WTC11 (cell line): ENCODE measurements at regions not wholly inside any gene's neighbourhood (a gene's known extent, or its start where the extent isn't known, plus 50 kb on each side); places are given as distances from the start of the nearest gene placed in this dataset.

ENCODE experiments used
- ATAC-seq: fragments of 200-7000 bp; cut with Tn5 transposase; 2 replicates; pipeline ENCODE4 v1.10.0; 2021; ENCODE audit warnings: mild to moderate bottlenecking, moderate library complexity
- CTCF ChIA-PET: fragments of 300-600 bp; sonication (Branson Sonifier 250); formaldehyde crosslinking; loops from one replicate; lab custom pipeline; 2021; ENCODE audit warnings: antibody characterized with exemption; lab: Charles Lee
- POLR2A ChIA-PET: fragments of 350-600 bp; sonication (Branson Sonifier 250); formaldehyde crosslinking; loops from one replicate; lab custom pipeline; 2021; ENCODE audit warnings: antibody characterized with exemption; lab: Charles Lee
- DNase-seq: peaks from one replicate; pipeline ENCODE4 v3.0.0; 2021; ENCODE audit warnings: low spot score
- H3K27ac Mint-ChIP-seq: 2 replicates; pipeline ENCODE4 v1.8.0; 2021; ENCODE audit warnings: mixed read lengths
- H3K27me3 Mint-ChIP-seq: 2 replicates; pipeline ENCODE4 v1.8.0; 2021; ENCODE audit warnings: low read depth, mild to moderate bottlenecking, moderate library complexity, mixed read lengths
- H3K36me3 Mint-ChIP-seq: 2 replicates; pipeline ENCODE4 v1.8.0; 2021; ENCODE audit warnings: mixed read lengths
- H3K4me1 Mint-ChIP-seq: 2 replicates; pipeline ENCODE4 v1.8.0; 2022; ENCODE audit warnings: mixed read lengths
- H3K4me3 Mint-ChIP-seq: 2 replicates; pipeline ENCODE4 v1.8.0; 2021; ENCODE audit warnings: mild to moderate bottlenecking, moderate library complexity, mixed read lengths
- H3K9me3 Mint-ChIP-seq: 2 replicates; pipeline ENCODE4 v1.8.0; 2021; ENCODE audit warnings: mixed read lengths
- AR ChIP-seq: fragments of 250-450 bp; sonication (Bioruptor Pico); IDR thresholded peaks from 2 replicates; pipeline ENCODE4 v1.9.0; 2021; ENCODE audit warnings: mild to moderate bottlenecking
- ARID4B ChIP-seq: sonication (generic); formaldehyde crosslinking; IDR thresholded peaks from 2 replicates; pipeline ENCODE4 v1.8.0; 2023; ENCODE audit warnings: missing genetic modification reagents, mild to moderate bottlenecking, borderline replicate concordance
- ATF2 ChIP-seq: sonication (generic); formaldehyde crosslinking; IDR thresholded peaks from 2 replicates; pipeline ENCODE4 v1.8.1; 2022; ENCODE audit warnings: low read depth, missing genetic modification reagents, borderline replicate concordance
- ATF6 ChIP-seq: sonication (generic); formaldehyde crosslinking; IDR thresholded peaks from 2 replicates; pipeline ENCODE4 v1.8.1; 2023; ENCODE audit warnings: mild to moderate bottlenecking, missing genetic modification reagents
- CREM ChIP-seq: sonication (generic); formaldehyde crosslinking; IDR thresholded peaks from 2 replicates; pipeline ENCODE4 v1.8.1; 2022; ENCODE audit warnings: mild to moderate bottlenecking, missing genetic modification reagents, moderate library complexity
- E2F4 ChIP-seq: sonication (generic); formaldehyde crosslinking; IDR thresholded peaks from 2 replicates; pipeline ENCODE4 v1.8.1; 2022; ENCODE audit warnings: low read depth, mild to moderate bottlenecking, moderate library complexity, missing genetic modification reagents, borderline replicate concordance
- ETV6 ChIP-seq: sonication (generic); formaldehyde crosslinking; IDR thresholded peaks from 2 replicates; pipeline ENCODE4 v1.8.1; 2022; ENCODE audit warnings: mild to moderate bottlenecking, missing genetic modification reagents
- MAX ChIP-seq: sonication (generic); formaldehyde crosslinking; IDR thresholded peaks from 2 replicates; pipeline ENCODE4 v1.8.0; 2022; ENCODE audit warnings: mild to moderate bottlenecking, missing genetic modification reagents
- NR3C1 ChIP-seq: sonication (generic); formaldehyde crosslinking; conservative IDR thresholded peaks from 2 replicates; pipeline ENCODE4 v1.8.1; 2023; ENCODE audit warnings: low read depth, mild to moderate bottlenecking, missing genetic modification reagents
- PRDM15 ChIP-seq: sonication (generic); formaldehyde crosslinking; IDR thresholded peaks from 2 replicates; pipeline ENCODE4 v1.8.0; 2022; ENCODE audit warnings: missing genetic modification reagents
- ZBTB43 ChIP-seq: sonication (generic); formaldehyde crosslinking; IDR thresholded peaks from 2 replicates; pipeline ENCODE4 v1.8.1; 2023; ENCODE audit warnings: mild to moderate bottlenecking, missing genetic modification reagents
- ZNF138 ChIP-seq: sonication (generic); formaldehyde crosslinking; conservative IDR thresholded peaks from 2 replicates; pipeline ENCODE4 v1.8.1; 2022; ENCODE audit warnings: mild to moderate bottlenecking, moderate library complexity, missing genetic modification reagents
- ZNF232 ChIP-seq: sonication (generic); formaldehyde crosslinking; IDR thresholded peaks from 2 replicates; pipeline ENCODE4 v1.8.0; 2022; ENCODE audit warnings: mild to moderate bottlenecking, missing genetic modification reagents
- ZNF281 ChIP-seq: sonication (generic); formaldehyde crosslinking; IDR thresholded peaks from 2 replicates; pipeline ENCODE4 v1.8.0; 2023; ENCODE audit warnings: mild to moderate bottlenecking, missing genetic modification reagents
- ZNF423 ChIP-seq: fragments of 250-450 bp; sonication (Bioruptor Pico); IDR thresholded peaks from 2 replicates; pipeline ENCODE4 v2.1.2; 2022; ENCODE audit warnings: mild to moderate bottlenecking, moderate library complexity

GRCh38 chr5:125704888-125705287 lies 718.3 kb upstream of the GRAMD2B start (continued):
- TF ChIP-seq ATF6 (CRISPR knock-in tag) (no peak), ARID4B (CRISPR knock-in tag) (no peak), NR3C1 (no peak), PRDM15 (CRISPR knock-in tag) (no peak), ZBTB43 (CRISPR knock-in tag) (no peak), MAX (CRISPR knock-in tag) (no peak), ETV6 (CRISPR knock-in tag) (no peak), CREM (CRISPR knock-in tag) (no peak)

GRCh38 chr5:125708583-125708982 lies 714.6 kb upstream of the GRAMD2B start:
- H3K4me3 Mint-ChIP-seq = no peak overlapping the region
- no peak overlapping the region for H3K27ac Mint-ChIP-seq
- no peak for TF ChIP-seq ATF2 (CRISPR knock-in tag)
- TF ChIP-seq ZNF281 = no peak
- TF ChIP-seq E2F4 (CRISPR knock-in tag) = no peak
- no peak for TF ChIP-seq ZNF232 (CRISPR knock-in tag)
- no peak for TF ChIP-seq ZNF423
- no peak for TF ChIP-seq AR (CRISPR knock-in tag)
- TF ChIP-seq ZNF138 = no peak

More at GRCh38 chr5:125708583-125708982, 714.6 kb upstream of the GRAMD2B start:
- ChIA-PET POLR2A (no interaction called here), CTCF (no interaction called here)
- ATAC-seq (no peak), DNase-seq (no peak)
- peaks cover 31% of the 10 kb centered on the region for H3K9me3 Mint-ChIP-seq
- H3K27me3 Mint-ChIP-seq = peaks cover 2% of the 10 kb centered on the region; the same call in 1 of the 2 replicates
- H3K36me3 Mint-ChIP-seq = peaks cover 29% of the 10 kb centered on the region
- peaks cover 18% of the 10 kb centered on the region for H3K4me1 Mint-ChIP-seq
